PFSK-1 (cell line): ENCODE measurements at regions not wholly inside any gene's neighbourhood (a gene's known extent, or its start where the extent isn't known, plus 50 kb on each side); places are given as distances from the start of the nearest gene placed in this dataset.

Source experiments
- POLR2AphosphoS5 ChIP-seq: IDR thresholded peaks from 2 replicates; pipeline ENCODE4 v1.6.1; 2012; ENCODE audit warnings: low read depth, mild to moderate bottlenecking, control low read depth, low read length, moderate library complexity
- SIN3A ChIP-seq: IDR thresholded peaks from 2 replicates; pipeline ENCODE4 v1.6.1; 2012; ENCODE audit warnings: mild to moderate bottlenecking, low read length, moderate library complexity, borderline replicate concordance; ENCODE audit not compliant: insufficient read depth
- TAF1 ChIP-seq: IDR thresholded peaks from 2 replicates; pipeline ENCODE4 v1.6.1; 2012; ENCODE audit warnings: low read length, control low read depth, borderline replicate concordance; ENCODE audit not compliant: insufficient read depth

DNA sequence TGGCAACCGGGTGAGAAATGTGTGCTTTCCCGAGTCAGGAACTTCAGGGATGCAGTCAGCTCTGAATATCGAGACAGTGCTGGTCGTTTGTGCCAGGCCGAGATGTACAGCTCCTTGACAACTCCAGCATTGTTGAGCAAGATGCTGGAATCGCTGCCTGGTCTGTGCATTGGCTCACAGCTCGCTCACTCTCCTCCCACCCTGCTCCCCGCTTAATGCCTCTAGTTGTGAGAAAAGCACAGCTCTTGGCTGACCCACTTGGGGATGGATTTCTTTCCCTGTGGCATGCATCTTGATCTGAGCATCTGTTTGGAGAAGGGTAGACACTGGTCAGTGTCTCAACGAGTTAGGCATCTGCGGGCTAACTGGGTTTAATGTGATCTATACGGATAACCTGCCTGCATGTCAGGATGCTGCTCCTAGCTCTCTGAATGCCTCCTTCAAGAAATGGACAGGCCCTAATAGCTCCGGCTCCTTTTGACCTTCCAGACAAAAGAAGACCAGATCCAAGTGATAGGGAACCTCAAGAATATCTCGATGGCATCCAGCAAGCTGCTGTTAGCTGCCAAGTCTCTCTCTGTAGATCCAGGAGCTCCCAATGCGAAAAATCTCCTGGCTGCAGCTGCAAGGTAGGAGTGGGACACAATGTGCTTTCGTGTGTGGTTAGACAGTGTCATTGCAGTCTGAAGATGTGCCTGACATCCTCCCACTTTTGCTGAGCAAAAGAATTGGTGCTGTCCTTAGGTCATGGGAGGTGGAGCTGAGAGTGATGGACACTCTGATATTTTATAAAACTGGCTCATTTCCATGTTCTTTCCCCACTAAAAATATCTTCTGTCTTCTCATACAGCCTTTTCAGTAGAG lies 302.2 kb upstream of the TPM1 start:
- TF ChIP-seq SIN3A = no peak
- peak; percentile 23; the same call in 1 of the 2 replicates for TF ChIP-seq POLR2AphosphoS5
- no peak for TF ChIP-seq TAF1
